ENCODE measurements at regions not wholly inside any gene's neighbourhood (a gene's known extent, or its start where the extent isn't known, plus 50 kb on each side); places are given as distances from the start of the nearest gene placed in this dataset.

- TF ChIP-seq SP1 (IDR thresholded peaks at IDR 0.05) = no peak
- TF ChIP-seq ELF4 (IDR thresholded peaks at IDR 0.05) = no peak
- no peak for TF ChIP-seq BHLHE40 (IDR thresholded peaks at IDR 0.05; ENCODE audit: borderline replicate concordance)
- TF ChIP-seq L3MBTL2 (conservative IDR thresholded peaks at IDR 0.05) = no peak
- TF ChIP-seq PKNOX1 (IDR thresholded peaks at IDR 0.05) = no peak
Measured at GRCh38 chr5:110306650-110307049, 419.8 kb downstream of the TMEM232 start.

Measured in HEK293T (cell line).